ENCODE measurements at regions not wholly inside any gene's neighbourhood (a gene's known extent, or its start where the extent isn't known, plus 50 kb on each side); places are given as distances from the start of the nearest gene placed in this dataset.

DNA sequence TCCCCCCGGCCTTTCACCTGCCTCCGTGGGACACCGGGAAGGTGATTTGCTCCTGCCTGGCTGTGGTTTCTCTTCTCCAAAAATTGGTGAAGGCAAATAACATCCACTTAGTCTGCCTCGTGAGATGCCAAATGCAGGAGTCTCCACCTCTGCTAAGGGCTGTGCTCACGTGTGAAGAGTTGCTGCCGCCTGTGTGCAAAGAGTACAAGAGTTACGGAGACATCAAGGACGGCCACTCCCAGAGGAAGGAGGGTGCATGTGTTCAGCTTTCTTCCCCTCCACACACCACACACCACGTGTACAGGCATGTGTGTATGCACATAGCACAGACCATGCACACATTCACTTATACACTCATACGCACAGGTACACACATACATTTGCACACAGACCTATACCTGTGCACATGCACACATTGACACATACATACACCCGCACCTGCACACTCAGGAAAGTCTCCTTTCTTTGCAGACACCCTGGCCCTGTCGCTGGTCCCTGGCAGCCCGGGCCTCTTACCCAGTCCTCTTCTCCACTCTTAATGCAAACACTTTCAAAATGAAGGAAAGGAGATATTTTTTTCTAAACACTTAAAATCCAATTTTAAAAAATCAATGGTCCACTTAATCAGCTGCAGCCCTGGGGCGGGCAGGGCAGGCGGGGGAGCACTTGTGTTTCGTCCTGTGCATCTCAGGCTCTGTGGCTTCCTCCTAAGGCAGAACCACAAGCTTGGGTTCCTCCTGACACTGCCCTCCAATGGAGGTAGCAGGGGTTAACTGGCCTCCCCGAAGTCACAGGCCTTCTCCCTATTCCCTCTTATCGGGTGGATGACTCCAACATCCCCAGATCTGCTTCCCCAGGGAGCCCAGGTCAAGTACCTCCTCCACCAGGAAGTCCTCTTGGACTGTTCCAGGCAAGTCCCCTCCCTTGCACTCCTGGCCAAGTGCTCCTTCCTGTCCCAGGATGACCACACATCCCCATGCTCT is 103.0 kb downstream of the CPZ start:
- ChIA-PET CTCF (no interaction called here), POLR2A (no interaction called here)
- no peaks in the 10 kb centered on the region for H3K36me3 Mint-ChIP-seq
- Histone ChIP-seq H3K36me3 (ENCODE audit: control insufficient read depth in 2 of 2, extremely low read depth in 1 of 2, insufficient read depth in 1 of 2, low read length in 1 of 2) (no peaks in the 10 kb centered on the region), H3K9me3 (no peaks in the 10 kb centered on the region), H3K4me1 (ENCODE audit: control insufficient read depth in 1 of 2, extremely low read depth in 1 of 2, insufficient read depth in 2 of 2, low read length in 2 of 2) (no peaks in the 10 kb centered on the region), H3K27ac (ENCODE audit: low read length) (no peak overlapping the region), H3K27me3 (replicated peaks in 1 of 2; ENCODE audit: control insufficient read depth in 2 of 2, extremely low read depth in 1 of 2, insufficient read depth in 2 of 2, low read length in 1 of 2) (peaks cover 0 to 29% of the 10 kb centered on the region in 2 experiments), H3K4me3 (ENCODE audit: control insufficient read depth in 1 of 2, extremely low read depth in 1 of 2, low read length in 1 of 2) (no peak overlapping the region)
- H3K27ac Mint-ChIP-seq, result no peak overlapping the region
- no peak for ATAC-seq (replicated peaks in 1 of 4)
- H3K9me3 Mint-ChIP-seq, result peaks cover 0 to 4% (median 0%) of the 10 kb centered on the region in 3 donors
- peak in 1 of 35 experiments; percentile 16 for DNase-seq
- peaks cover 4 to 8% of the 10 kb centered on the region in 2 donors for H3K27me3 Mint-ChIP-seq
- 78% methylated on average over 13 of the region's 18 CpGs for WGBS (ENCODE audit: insufficient coverage)
- H3K4me3 Mint-ChIP-seq, result no peak overlapping the region
- no peaks in the 10 kb centered on the region for H3K4me1 Mint-ChIP-seq

GRCh38 chr4:8694651-8695151 is 102.1 kb downstream of the CPZ start:
- Histone ChIP-seq H3K4me3 (ENCODE audit: control insufficient read depth in 1 of 2, extremely low read depth in 1 of 2, low read length in 1 of 2) (no peak overlapping the region), H3K36me3 (ENCODE audit: control insufficient read depth in 2 of 2, extremely low read depth in 1 of 2, insufficient read depth in 1 of 2, low read length in 1 of 2) (no peaks in the 10 kb centered on the region), H3K27me3 (replicated peaks in 1 of 2; ENCODE audit: control insufficient read depth in 2 of 2, extremely low read depth in 1 of 2, insufficient read depth in 2 of 2, low read length in 1 of 2) (peaks cover 0 to 31% of the 10 kb centered on the region in 2 experiments), H3K9me3 (no peaks in the 10 kb centered on the region), H3K27ac (ENCODE audit: low read length) (no peak overlapping the region), H3K4me1 (ENCODE audit: control insufficient read depth in 1 of 2, extremely low read depth in 1 of 2, insufficient read depth in 2 of 2, low read length in 2 of 2) (no peaks in the 10 kb centered on the region)
- H3K36me3 Mint-ChIP-seq, result no peaks in the 10 kb centered on the region
- ATAC-seq (replicated peaks in 1 of 4), result no peak
- ChIA-PET POLR2A (no interaction called here), CTCF (no interaction called here)
- no peaks in the 10 kb centered on the region for H3K4me1 Mint-ChIP-seq
- peaks cover 4 to 9% of the 10 kb centered on the region in 2 donors for H3K27me3 Mint-ChIP-seq
- H3K4me3 Mint-ChIP-seq, result no peak overlapping the region
- H3K9me3 Mint-ChIP-seq, result peaks cover 0 to 4% (median 0%) of the 10 kb centered on the region in 3 donors
- 66% methylated on average over 10 of the region's 10 CpGs for WGBS (ENCODE audit: insufficient coverage)
- DNase-seq, result peak in 1 of 35 experiments; percentile 22
- H3K27ac Mint-ChIP-seq, result no peak overlapping the region

DNA sequence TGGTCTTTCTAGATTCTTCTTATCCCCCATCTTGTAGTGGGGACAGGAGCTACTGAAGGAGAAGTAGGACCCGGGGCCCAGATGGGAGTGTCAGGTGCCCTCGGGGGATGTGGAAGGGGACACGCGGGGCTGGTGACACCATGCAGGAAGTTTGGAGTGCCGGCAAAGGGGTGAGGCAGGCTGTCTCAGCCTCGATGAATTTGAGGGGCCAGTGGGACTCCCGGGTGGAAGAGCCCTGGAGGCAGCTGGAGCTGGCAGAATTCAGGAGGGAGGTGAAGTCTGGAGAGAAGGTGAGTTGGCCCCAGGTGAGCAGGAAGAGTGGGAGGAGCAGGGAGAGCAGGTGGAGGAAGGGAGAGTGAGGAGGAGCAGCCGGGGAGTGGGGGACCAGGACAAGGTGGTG is 101.7 kb downstream of the CPZ start:
- DNase-seq (peak in 1 of 35 experiments; percentile 21), ATAC-seq (replicated peaks in 1 of 4) (no peak)
- H3K27ac ChIP-seq (ENCODE audit: low read length), result no peak overlapping the region
- ChIA-PET POLR2A (no interaction called here), CTCF (no interaction called here)
- H3K27me3 ChIP-seq (replicated peaks in 1 of 2; ENCODE audit: control insufficient read depth in 2 of 2, extremely low read depth in 1 of 2, insufficient read depth in 2 of 2, low read length in 1 of 2), result peaks cover 0 to 33% of the 10 kb centered on the region in 2 experiments
- Mint-ChIP-seq H3K27me3 (peaks cover 4 to 9% of the 10 kb centered on the region in 2 donors), H3K4me1 (no peaks in the 10 kb centered on the region), H3K4me3 (no peak overlapping the region), H3K27ac (no peak overlapping the region), H3K36me3 (no peaks in the 10 kb centered on the region), H3K9me3 (peaks cover 0 to 4% (median 0%) of the 10 kb centered on the region in 3 donors)
- no peaks in the 10 kb centered on the region for H3K4me1 ChIP-seq (ENCODE audit: control insufficient read depth in 1 of 2, extremely low read depth in 1 of 2, insufficient read depth in 2 of 2, low read length in 2 of 2)
- H3K4me3 ChIP-seq (ENCODE audit: control insufficient read depth in 1 of 2, extremely low read depth in 1 of 2, low read length in 1 of 2), result no peak overlapping the region
- H3K9me3 ChIP-seq, result no peaks in the 10 kb centered on the region
- 66% methylated on average over 8 of the region's 8 CpGs for WGBS (ENCODE audit: insufficient coverage)
- no peaks in the 10 kb centered on the region for H3K36me3 ChIP-seq (ENCODE audit: control insufficient read depth in 2 of 2, extremely low read depth in 1 of 2, insufficient read depth in 1 of 2, low read length in 1 of 2)

- H3K27ac ChIP-seq (ENCODE audit: low read length), result no peak overlapping the region
These were observed 98.7 kb downstream of the CPZ start for GRCh38 chr4:8691151-8691775.

DNA sequence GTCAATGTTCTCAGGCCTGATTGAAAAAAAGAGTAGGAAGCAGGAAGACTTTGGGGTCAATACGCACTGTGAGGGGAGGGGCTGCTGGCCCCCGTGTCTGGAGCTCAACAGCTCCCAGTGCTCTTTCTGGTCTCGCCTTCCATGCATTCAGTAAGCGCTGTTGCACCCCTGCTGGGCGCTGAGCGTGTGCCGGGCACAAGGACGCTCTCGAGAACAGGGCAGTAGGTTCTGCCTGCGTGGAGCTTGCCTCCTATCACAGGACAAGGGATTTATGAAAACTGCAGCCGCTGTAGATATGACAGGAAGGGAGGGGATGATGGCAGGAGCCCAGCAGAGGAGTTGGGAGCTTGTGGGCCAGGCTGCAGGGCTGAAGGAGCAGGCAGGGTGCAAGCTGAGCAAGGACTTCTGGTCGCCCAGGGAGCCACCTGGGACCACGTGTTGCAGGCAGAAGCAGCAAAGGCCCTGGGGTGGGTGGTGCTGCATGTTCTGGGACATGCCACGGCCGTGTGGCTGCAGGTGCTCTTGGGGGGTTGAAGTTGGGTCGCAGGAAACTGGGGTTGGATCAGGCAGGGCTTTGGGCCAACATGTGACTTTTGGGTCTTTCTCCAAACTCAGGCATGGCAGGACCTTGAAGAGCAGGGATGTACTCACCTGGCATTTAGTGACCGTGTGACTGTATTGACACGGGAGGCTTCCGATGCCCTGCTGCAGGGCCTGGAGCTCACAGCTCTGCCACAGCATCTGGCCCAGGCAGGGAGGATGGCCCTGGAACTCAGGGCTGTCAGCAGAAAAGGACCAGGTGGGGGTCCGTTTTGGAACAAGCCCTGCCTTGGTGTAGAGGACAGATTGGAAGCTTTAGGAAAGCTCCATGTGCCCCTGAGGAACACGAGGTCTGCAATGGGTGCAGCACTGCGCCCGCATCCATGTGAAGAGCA is 97.9 kb downstream of the CPZ start:
- no peak for ATAC-seq (replicated peaks in 1 of 4)
- H3K4me1 ChIP-seq (ENCODE audit: control insufficient read depth in 1 of 2, extremely low read depth in 1 of 2, insufficient read depth in 2 of 2, low read length in 2 of 2), result no peaks in the 10 kb centered on the region
- H3K4me3 Mint-ChIP-seq, result no peak overlapping the region
- peaks cover 7 to 11% of the 10 kb centered on the region in 2 donors for H3K27me3 Mint-ChIP-seq
- H3K27me3 ChIP-seq (replicated peaks in 1 of 2; ENCODE audit: control insufficient read depth in 2 of 2, extremely low read depth in 1 of 2, insufficient read depth in 2 of 2, low read length in 1 of 2), result peaks cover 0 to 38% of the 10 kb centered on the region in 2 experiments
- H3K9me3 Mint-ChIP-seq, result no peaks in the 10 kb centered on the region
- ChIA-PET CTCF (no interaction called here), POLR2A (no interaction called here)
- 67% methylated on average over 23 of the region's 23 CpGs for WGBS (ENCODE audit: insufficient coverage)
- H3K36me3 ChIP-seq (ENCODE audit: control insufficient read depth in 2 of 2, extremely low read depth in 1 of 2, insufficient read depth in 1 of 2, low read length in 1 of 2), result no peaks in the 10 kb centered on the region
- H3K36me3 Mint-ChIP-seq, result no peaks in the 10 kb centered on the region
- no peak overlapping the region for H3K4me3 ChIP-seq (ENCODE audit: control insufficient read depth in 1 of 2, extremely low read depth in 1 of 2, low read length in 1 of 2)
- no peaks in the 10 kb centered on the region for H3K9me3 ChIP-seq
- H3K27ac Mint-ChIP-seq, result no peak overlapping the region
- no peaks in the 10 kb centered on the region for H3K4me1 Mint-ChIP-seq
- H3K27ac ChIP-seq (ENCODE audit: low read length), result no peak overlapping the region
- DNase-seq, result peak in 1 of 35 experiments; percentile 9

More at GRCh38 chr4:8691151-8691775, 98.7 kb downstream of the CPZ start:
- ChIA-PET POLR2A (no interaction called here), CTCF (no interaction called here)
- Mint-ChIP-seq H3K27ac (no peak overlapping the region), H3K4me3 (no peak overlapping the region), H3K9me3 (no peaks in the 10 kb centered on the region), H3K4me1 (no peaks in the 10 kb centered on the region), H3K36me3 (no peaks in the 10 kb centered on the region), H3K27me3 (peaks cover 9 to 11% of the 10 kb centered on the region in 2 donors)
- no peaks in the 10 kb centered on the region for H3K36me3 ChIP-seq (ENCODE audit: control insufficient read depth in 2 of 2, extremely low read depth in 1 of 2, insufficient read depth in 1 of 2, low read length in 1 of 2)
- H3K4me1 ChIP-seq (ENCODE audit: control insufficient read depth in 1 of 2, extremely low read depth in 1 of 2, insufficient read depth in 2 of 2, low read length in 2 of 2), result no peaks in the 10 kb centered on the region
- H3K4me3 ChIP-seq (ENCODE audit: control insufficient read depth in 1 of 2, extremely low read depth in 1 of 2, low read length in 1 of 2), result no peak overlapping the region
- 88% methylated on average over 21 of the region's 27 CpGs for WGBS (ENCODE audit: insufficient coverage)
- H3K9me3 ChIP-seq, result no peaks in the 10 kb centered on the region
- DNase-seq, result peak in 1 of 35 experiments; percentile 20
- ATAC-seq (replicated peaks in 1 of 4), result no peak
- H3K27me3 ChIP-seq (replicated peaks in 1 of 2; ENCODE audit: control insufficient read depth in 2 of 2, extremely low read depth in 1 of 2, insufficient read depth in 2 of 2, low read length in 1 of 2), result peaks cover 0 to 39% of the 10 kb centered on the region in 2 experiments

DNA sequence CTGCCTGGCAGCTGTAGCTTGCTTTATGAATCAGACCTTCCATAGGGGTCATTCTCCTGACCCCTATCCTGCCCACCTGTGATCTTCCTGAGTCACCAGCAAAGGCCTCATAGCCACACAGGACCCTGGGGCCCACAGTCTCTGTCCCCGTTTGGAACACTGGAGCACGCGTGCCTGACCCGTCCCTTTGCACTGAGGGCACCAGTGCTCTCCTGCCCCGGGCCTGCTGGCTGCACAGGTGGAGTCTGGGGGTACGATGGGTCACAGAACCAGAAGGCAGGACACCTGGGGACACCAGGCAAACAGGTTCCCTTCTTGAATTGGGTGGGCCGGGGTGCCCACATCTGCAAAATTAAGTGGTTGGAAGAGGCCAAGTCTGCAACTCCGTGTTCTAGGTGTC is 97.2 kb downstream of the CPZ start:
- Mint-ChIP-seq H3K4me3 (no peak overlapping the region), H3K4me1 (no peaks in the 10 kb centered on the region), H3K9me3 (no peaks in the 10 kb centered on the region), H3K27me3 (peaks cover 7 to 11% of the 10 kb centered on the region in 2 donors), H3K36me3 (no peaks in the 10 kb centered on the region), H3K27ac (no peak overlapping the region)
- ChIA-PET POLR2A (no interaction called here), CTCF (no interaction called here)
- no peak overlapping the region for H3K27ac ChIP-seq (ENCODE audit: low read length)
- no peak for DNase-seq
- H3K9me3 ChIP-seq, result no peaks in the 10 kb centered on the region
- peaks cover 0 to 37% of the 10 kb centered on the region in 2 experiments for H3K27me3 ChIP-seq (replicated peaks in 1 of 2; ENCODE audit: control insufficient read depth in 2 of 2, extremely low read depth in 1 of 2, insufficient read depth in 2 of 2, low read length in 1 of 2)
- H3K4me1 ChIP-seq (ENCODE audit: control insufficient read depth in 1 of 2, extremely low read depth in 1 of 2, insufficient read depth in 2 of 2, low read length in 2 of 2), result no peaks in the 10 kb centered on the region
- WGBS (ENCODE audit: insufficient coverage), result 73% methylated on average over 8 of the region's 8 CpGs
- no peak for ATAC-seq (replicated peaks in 1 of 4)
- H3K4me3 ChIP-seq (ENCODE audit: control insufficient read depth in 1 of 2, extremely low read depth in 1 of 2, low read length in 1 of 2), result no peak overlapping the region
- H3K36me3 ChIP-seq (ENCODE audit: control insufficient read depth in 2 of 2, extremely low read depth in 1 of 2, insufficient read depth in 1 of 2, low read length in 1 of 2), result no peaks in the 10 kb centered on the region
